ENCODE measurements at regions not wholly inside any gene's neighbourhood (a gene's known extent, or its start where the extent isn't known, plus 50 kb on each side); places are given as distances from the start of the nearest gene placed in this dataset.

GRCh38 chr5:133792024-133792423 is 176.4 kb downstream of the C5orf15 start:
- H3K36me3 ChIP-seq (ENCODE audit: insufficient read depth, low read length), result no peaks in the 10 kb centered on the region
- no peak overlapping the region for H2AFZ ChIP-seq (ENCODE audit: low read length)
- TF ChIP-seq EZH2 (IDR thresholded peaks at IDR 0.05; ENCODE audit: borderline replicate concordance, low read length), result no peak
- TF ChIP-seq, protein P1, sequence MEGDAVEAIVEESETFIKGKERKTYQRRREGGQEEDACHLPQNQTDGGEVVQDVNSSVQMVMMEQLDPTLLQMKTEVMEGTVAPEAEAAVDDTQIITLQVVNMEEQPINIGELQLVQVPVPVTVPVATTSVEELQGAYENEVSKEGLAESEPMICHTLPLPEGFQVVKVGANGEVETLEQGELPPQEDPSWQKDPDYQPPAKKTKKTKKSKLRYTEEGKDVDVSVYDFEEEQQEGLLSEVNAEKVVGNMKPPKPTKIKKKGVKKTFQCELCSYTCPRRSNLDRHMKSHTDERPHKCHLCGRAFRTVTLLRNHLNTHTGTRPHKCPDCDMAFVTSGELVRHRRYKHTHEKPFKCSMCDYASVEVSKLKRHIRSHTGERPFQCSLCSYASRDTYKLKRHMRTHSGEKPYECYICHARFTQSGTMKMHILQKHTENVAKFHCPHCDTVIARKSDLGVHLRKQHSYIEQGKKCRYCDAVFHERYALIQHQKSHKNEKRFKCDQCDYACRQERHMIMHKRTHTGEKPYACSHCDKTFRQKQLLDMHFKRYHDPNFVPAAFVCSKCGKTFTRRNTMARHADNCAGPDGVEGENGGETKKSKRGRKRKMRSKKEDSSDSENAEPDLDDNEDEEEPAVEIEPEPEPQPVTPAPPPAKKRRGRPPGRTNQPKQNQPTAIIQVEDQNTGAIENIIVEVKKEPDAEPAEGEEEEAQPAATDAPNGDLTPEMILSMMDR (IDR thresholded peaks at IDR 0.05; ENCODE audit: low read length), result no peak
- no peaks in the 10 kb centered on the region for H3K9me3 ChIP-seq (ENCODE audit: low read length)
- no peak overlapping the region for H3K9ac ChIP-seq (ENCODE audit: low read length)
- H3K27me3 ChIP-seq (ENCODE audit: insufficient read depth, low read length), result no peaks in the 10 kb centered on the region; the same call in 1 of the 2 replicates
- H3K4me3 ChIP-seq (ENCODE audit: low read depth, low read length, poor library complexity, severe bottlenecking), result no peak overlapping the region
- no peaks in the 10 kb centered on the region for H3K9me2 ChIP-seq (ENCODE audit: low read depth, low read length)
- H3K27ac ChIP-seq (ENCODE audit: low read depth, low read length, poor library complexity, severe bottlenecking), result no peak overlapping the region
- H3K4me1 ChIP-seq (ENCODE audit: insufficient read depth, low read length, severe bottlenecking), result no peaks in the 10 kb centered on the region
- no peaks in the 10 kb centered on the region for H4K20me1 ChIP-seq (ENCODE audit: insufficient read depth, low read length)
- no peaks in the 10 kb centered on the region for H3F3A ChIP-seq (ENCODE audit: insufficient read depth, low read length)
- H3K79me2 ChIP-seq (ENCODE audit: insufficient read depth, low read length), result no peaks in the 10 kb centered on the region
- no peak overlapping the region for H3K4me2 ChIP-seq (ENCODE audit: low read length)

DNA sequence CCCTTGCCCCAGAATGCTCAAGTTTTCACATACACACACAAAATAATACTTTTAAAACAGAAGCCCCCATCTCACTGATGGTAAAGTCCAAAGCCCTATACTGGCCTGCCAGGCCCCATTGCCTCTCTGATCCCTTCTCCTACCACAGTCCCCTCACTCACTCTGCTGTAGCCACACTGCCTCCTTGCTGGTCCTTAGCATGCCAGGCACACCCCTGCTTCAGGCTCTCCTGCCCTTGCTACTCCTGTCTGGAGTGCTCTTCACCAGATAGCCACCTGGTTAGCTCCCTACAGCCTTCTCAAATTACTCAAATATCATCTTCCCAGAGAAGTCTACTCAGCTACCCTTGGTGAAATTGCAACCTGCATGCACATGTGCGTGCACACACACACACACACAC is 177.5 kb downstream of the C5orf15 start:
- Histone ChIP-seq H4K20me1 (ENCODE audit: insufficient read depth, low read length) (no peaks in the 10 kb centered on the region), H3K27me3 (ENCODE audit: insufficient read depth, low read length) (no peaks in the 10 kb centered on the region; the same call in 1 of the 2 replicates), H3K9me2 (ENCODE audit: low read depth, low read length) (no peaks in the 10 kb centered on the region), H3K4me3 (ENCODE audit: low read depth, low read length, poor library complexity, severe bottlenecking) (no peak overlapping the region), H3K4me1 (ENCODE audit: insufficient read depth, low read length, severe bottlenecking) (no peaks in the 10 kb centered on the region), H3F3A (ENCODE audit: insufficient read depth, low read length) (no peaks in the 10 kb centered on the region), H3K27ac (ENCODE audit: low read depth, low read length, poor library complexity, severe bottlenecking) (no peak overlapping the region), H3K9me3 (ENCODE audit: low read length) (no peaks in the 10 kb centered on the region), H3K79me2 (ENCODE audit: insufficient read depth, low read length) (no peaks in the 10 kb centered on the region), H3K4me2 (ENCODE audit: low read length) (no peak overlapping the region), H3K36me3 (ENCODE audit: insufficient read depth, low read length) (no peaks in the 10 kb centered on the region), H3K9ac (ENCODE audit: low read length) (no peak overlapping the region), H2AFZ (ENCODE audit: low read length) (no peak overlapping the region)
- no peak for TF ChIP-seq EZH2 (IDR thresholded peaks at IDR 0.05; ENCODE audit: borderline replicate concordance, low read length)
- TF ChIP-seq, protein P1 (IDR thresholded peaks at IDR 0.05; ENCODE audit: low read length), result no peak

DNA sequence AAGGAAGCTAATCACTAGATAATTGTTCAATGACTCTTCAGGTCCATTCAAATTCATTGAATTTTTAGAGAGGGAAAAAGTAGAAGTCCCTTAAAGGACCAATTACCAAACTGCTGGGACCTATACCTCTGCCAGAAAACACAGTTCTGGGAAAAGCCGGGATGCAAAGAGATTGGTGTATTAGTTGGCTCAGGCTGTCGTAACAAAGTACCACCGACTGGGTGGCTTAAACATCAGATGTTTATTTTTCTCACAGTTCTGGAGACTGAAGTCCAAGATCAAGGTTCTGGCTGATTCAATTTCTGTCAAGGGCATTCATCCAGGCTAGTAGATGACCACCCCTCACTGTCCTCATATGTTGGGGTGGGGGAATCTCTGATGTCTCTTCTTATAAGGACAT is 177.1 kb upstream of the FSTL4 start:
- H3K27me3 ChIP-seq (ENCODE audit: insufficient read depth, low read length), result peaks cover 6% of the 10 kb centered on the region; the same call in 1 of the 2 replicates
- no peaks in the 10 kb centered on the region for H3K9me3 ChIP-seq (ENCODE audit: low read length)
- no peak overlapping the region for H2AFZ ChIP-seq (ENCODE audit: low read length)
- no peaks in the 10 kb centered on the region for H3K36me3 ChIP-seq (ENCODE audit: insufficient read depth, low read length)
- H3K79me2 ChIP-seq (ENCODE audit: insufficient read depth, low read length), result no peaks in the 10 kb centered on the region
- H3K4me1 ChIP-seq (ENCODE audit: insufficient read depth, low read length, severe bottlenecking), result no peaks in the 10 kb centered on the region
- no peak overlapping the region for H3K27ac ChIP-seq (ENCODE audit: low read depth, low read length, poor library complexity, severe bottlenecking)
- H3K4me2 ChIP-seq (ENCODE audit: low read length), result no peak overlapping the region
- no peak overlapping the region for H3K9ac ChIP-seq (ENCODE audit: low read length)
- no peak overlapping the region for H3K4me3 ChIP-seq (ENCODE audit: low read depth, low read length, poor library complexity, severe bottlenecking)
- no peaks in the 10 kb centered on the region for H3F3A ChIP-seq (ENCODE audit: insufficient read depth, low read length)
- H4K20me1 ChIP-seq (ENCODE audit: insufficient read depth, low read length), result no peaks in the 10 kb centered on the region
- no peaks in the 10 kb centered on the region for H3K9me2 ChIP-seq (ENCODE audit: low read depth, low read length)
- TF ChIP-seq, protein P1 (IDR thresholded peaks at IDR 0.05; ENCODE audit: low read length), result no peak
- TF ChIP-seq EZH2 (IDR thresholded peaks at IDR 0.05; ENCODE audit: borderline replicate concordance, low read length), result no peak

Measured in OCI-LY1 (cell line).